Kidney epithelial cell (primary cell): ENCODE measurements at regions not wholly inside any gene's neighbourhood (a gene's known extent, or its start where the extent isn't known, plus 50 kb on each side); places are given as distances from the start of the nearest gene placed in this dataset.

Experiments used
- DNase-seq: peaks from one replicate; pipeline ENCODE4 v3.0.0-alpha.2; 2010; ENCODE audit warnings: low read depth
- H3K27me3 ChIP-seq: 2 replicates; pipeline ENCODE4 v1.6.0; 2011; ENCODE audit warnings: low read length; ENCODE audit not compliant: control insufficient read depth, insufficient read depth
- H3K36me3 ChIP-seq: 2 replicates; pipeline ENCODE4 v1.5.1; 2011; ENCODE audit warnings: low read length; ENCODE audit not compliant: control insufficient read depth, insufficient read depth
- H3K4me3 ChIP-seq: 2 replicates; pipeline ENCODE4 v1.5.1; 2011; ENCODE audit warnings: low read depth, mild to moderate bottlenecking, control low read depth, low read length
- TF ChIP-seq, protein P1 (sequence below): IDR thresholded peaks from 2 replicates; pipeline ENCODE4 v1.5.1; 2011; ENCODE audit warnings: mild to moderate bottlenecking, moderate library complexity, low read length, control low read depth, inconsistent platforms; ENCODE audit not compliant: insufficient read depth, poor library complexity, severe bottlenecking

DNA sequence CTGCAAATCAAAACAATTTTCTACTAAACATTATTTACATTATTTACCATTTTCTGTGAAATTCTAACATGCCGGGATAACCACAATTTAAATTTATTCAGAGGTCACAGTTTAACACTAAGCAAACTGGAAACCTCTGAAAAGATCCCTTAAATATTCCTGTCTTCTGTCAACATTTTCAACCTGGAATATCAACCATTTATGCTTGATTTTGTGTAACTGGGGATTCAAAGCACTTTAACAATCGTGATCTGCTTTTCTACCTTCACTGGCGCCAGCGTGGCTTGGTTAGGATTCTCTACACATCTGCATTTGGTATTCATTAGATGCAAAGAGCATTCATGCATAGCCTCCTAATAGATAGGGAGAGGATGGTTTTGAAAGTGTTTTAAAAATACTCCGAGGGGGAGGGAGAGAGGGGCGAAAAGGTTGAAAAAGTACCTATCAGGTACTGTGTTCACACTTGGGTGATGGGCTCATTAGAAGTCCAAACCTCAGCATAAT is 59.9 kb upstream of the RAB12 start:
- no peak overlapping the region for H3K4me3 ChIP-seq
- DNase-seq, result no peak
- no peaks in the 10 kb centered on the region for H3K36me3 ChIP-seq
- TF ChIP-seq, protein P1, sequence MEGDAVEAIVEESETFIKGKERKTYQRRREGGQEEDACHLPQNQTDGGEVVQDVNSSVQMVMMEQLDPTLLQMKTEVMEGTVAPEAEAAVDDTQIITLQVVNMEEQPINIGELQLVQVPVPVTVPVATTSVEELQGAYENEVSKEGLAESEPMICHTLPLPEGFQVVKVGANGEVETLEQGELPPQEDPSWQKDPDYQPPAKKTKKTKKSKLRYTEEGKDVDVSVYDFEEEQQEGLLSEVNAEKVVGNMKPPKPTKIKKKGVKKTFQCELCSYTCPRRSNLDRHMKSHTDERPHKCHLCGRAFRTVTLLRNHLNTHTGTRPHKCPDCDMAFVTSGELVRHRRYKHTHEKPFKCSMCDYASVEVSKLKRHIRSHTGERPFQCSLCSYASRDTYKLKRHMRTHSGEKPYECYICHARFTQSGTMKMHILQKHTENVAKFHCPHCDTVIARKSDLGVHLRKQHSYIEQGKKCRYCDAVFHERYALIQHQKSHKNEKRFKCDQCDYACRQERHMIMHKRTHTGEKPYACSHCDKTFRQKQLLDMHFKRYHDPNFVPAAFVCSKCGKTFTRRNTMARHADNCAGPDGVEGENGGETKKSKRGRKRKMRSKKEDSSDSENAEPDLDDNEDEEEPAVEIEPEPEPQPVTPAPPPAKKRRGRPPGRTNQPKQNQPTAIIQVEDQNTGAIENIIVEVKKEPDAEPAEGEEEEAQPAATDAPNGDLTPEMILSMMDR, result no peak
- peaks cover 2% of the 10 kb centered on the region for H3K27me3 ChIP-seq

DNA sequence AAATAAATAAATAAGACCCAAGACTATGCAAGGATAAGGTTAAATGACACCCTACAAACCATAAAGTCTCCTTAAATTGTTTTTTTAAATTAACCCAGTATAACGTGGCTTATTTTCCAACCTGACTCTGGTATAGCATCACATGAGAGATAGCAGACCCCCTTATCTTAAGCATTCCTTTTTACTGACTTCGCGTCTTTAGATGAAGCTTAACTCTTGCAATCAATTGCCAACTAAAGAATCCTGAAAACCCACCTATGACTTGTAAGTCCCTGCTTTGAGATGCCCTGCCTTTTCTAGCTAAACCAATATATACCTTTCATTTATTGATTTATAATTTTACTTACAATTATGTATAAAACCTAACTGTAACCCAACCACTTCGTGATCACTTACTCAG is 57.1 kb upstream of the RAB12 start:
- Histone ChIP-seq H3K36me3 (no peaks in the 10 kb centered on the region), H3K4me3 (no peak overlapping the region), H3K27me3 (peaks cover 2% of the 10 kb centered on the region)
- no peak for DNase-seq
- TF ChIP-seq, protein P1, result no peak

DNA sequence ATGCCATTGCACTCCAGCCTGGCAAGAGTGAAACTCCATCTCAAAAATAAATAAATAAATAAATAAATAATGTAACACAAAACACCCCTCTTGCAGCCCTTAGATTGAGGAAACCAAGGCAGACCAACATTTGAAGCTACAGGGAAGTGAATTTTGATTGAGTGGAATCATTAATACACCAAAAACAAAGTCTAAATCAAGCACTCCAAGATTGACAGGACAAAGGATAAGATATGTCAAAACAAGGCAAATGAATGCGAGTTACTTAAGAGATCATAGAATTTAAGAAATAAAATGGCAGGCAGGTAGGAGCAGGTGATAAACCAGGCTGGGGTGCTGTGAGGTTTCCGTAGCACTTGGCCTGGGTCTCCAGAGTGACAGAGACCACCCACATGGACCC is 54.9 kb upstream of the RAB12 start:
- Histone ChIP-seq H3K36me3 (no peaks in the 10 kb centered on the region), H3K27me3 (peaks cover 5% of the 10 kb centered on the region), H3K4me3 (no peak overlapping the region)
- DNase-seq, result no peak
- TF ChIP-seq, protein P1, result no peak

DNA sequence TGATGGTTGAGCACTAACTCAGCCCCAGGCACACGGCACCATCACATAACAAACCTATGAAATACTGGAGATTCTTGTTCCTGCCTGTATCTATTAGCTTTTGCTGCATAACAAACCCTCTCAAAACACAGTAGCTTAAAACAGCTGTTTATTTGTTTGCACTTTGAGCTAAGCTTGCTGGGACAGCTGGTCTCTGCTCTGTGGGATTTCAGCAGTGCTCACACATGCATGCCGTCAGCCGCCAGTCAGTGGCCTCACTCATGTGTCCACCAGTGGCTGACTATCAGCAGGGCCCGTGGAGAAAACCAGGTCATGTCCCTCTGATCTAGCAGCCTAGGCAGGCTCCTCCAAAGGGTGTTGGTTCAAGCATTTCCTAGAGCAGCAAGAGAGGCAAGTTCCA is 52.8 kb upstream of the RAB12 start:
- no peaks in the 10 kb centered on the region for H3K36me3 ChIP-seq
- H3K27me3 ChIP-seq, result peaks cover 5% of the 10 kb centered on the region
- no peak for DNase-seq
- TF ChIP-seq, protein P1, result no peak
- no peak overlapping the region for H3K4me3 ChIP-seq
